Trophoblast cell (in vitro differentiated cells and primary cell): ENCODE measurements at regions not wholly inside any gene's neighbourhood (a gene's known extent, or its start where the extent isn't known, plus 50 kb on each side); places are given as distances from the start of the nearest gene placed in this dataset.

Source experiments
- DNase-seq, 2 donors: peaks; one replicate each; pipeline ENCODE4 v3.0.0-alpha.2; 2016
- H2AFZ ChIP-seq: 2 replicates; pipeline ENCODE4 v1.6.1; 2013; ENCODE audit warnings: low read length, moderate library complexity, mild to moderate bottlenecking; ENCODE audit not compliant: insufficient read depth, poor library complexity
- H2AK5ac ChIP-seq: 2 replicates; pipeline ENCODE4 v1.6.1; 2013; ENCODE audit warnings: mild to moderate bottlenecking, low read length
- H2BK120ac ChIP-seq: 2 replicates; pipeline ENCODE4 v1.6.1; 2013; ENCODE audit warnings: low read length, mild to moderate bottlenecking, moderate library complexity; ENCODE audit not compliant: insufficient read depth, poor library complexity
- H2BK12ac ChIP-seq: 2 replicates; pipeline ENCODE4 v1.6.1; 2013; ENCODE audit warnings: mild to moderate bottlenecking, low read length, moderate library complexity
- H2BK5ac ChIP-seq: 2 replicates; pipeline ENCODE4 v1.6.1; 2013; ENCODE audit warnings: low read length, low read depth, moderate library complexity, mild to moderate bottlenecking; ENCODE audit not compliant: poor library complexity
- H3K14ac ChIP-seq: 2 replicates; pipeline ENCODE4 v1.6.1; 2013; ENCODE audit warnings: mild to moderate bottlenecking, low read length
- H3K18ac ChIP-seq: 2 replicates; pipeline ENCODE4 v1.6.1; 2013; ENCODE audit warnings: mild to moderate bottlenecking, low read length
- H3K23ac ChIP-seq: 2 replicates; pipeline ENCODE4 v1.6.1; 2013; ENCODE audit warnings: low read length
- H3K27ac ChIP-seq: 2 replicates; pipeline ENCODE4 v1.5.1; 2013; ENCODE audit warnings: low read depth, mild to moderate bottlenecking, inconsistent platforms, low read length, moderate library complexity
- H3K27me3 ChIP-seq: 2 replicates; pipeline ENCODE4 v1.6.1; 2013; ENCODE audit warnings: inconsistent platforms, mild to moderate bottlenecking, low read length, moderate library complexity; ENCODE audit not compliant: insufficient read depth
- H3K36me3 ChIP-seq, 2 experiments: 1 replicate in 1 of 2; 2 replicates in 1 of 2; pipeline ENCODE4 v1.6.1; 2013; ENCODE audit warnings: low read length in 2 of 2, mild to moderate bottlenecking in 2 of 2, moderate library complexity in 1 of 2; ENCODE audit not compliant: insufficient read depth in 2 of 2, control insufficient read depth in 1 of 2
- H3K4ac ChIP-seq: 2 replicates; pipeline ENCODE4 v1.6.1; 2013; ENCODE audit warnings: low read depth, mild to moderate bottlenecking, low read length, moderate library complexity
- H3K4me1 ChIP-seq, 2 experiments: 1 replicate in 1 of 2; 2 replicates in 1 of 2; pipeline ENCODE4 v1.6.1; 2013; ENCODE audit warnings: low read length in 2 of 2, mild to moderate bottlenecking in 2 of 2, moderate library complexity in 1 of 2; ENCODE audit not compliant: insufficient read depth in 2 of 2, control insufficient read depth in 1 of 2
- H3K4me2 ChIP-seq: 2 replicates; pipeline ENCODE4 v1.6.1; 2013; ENCODE audit warnings: inconsistent platforms, mild to moderate bottlenecking, low read length, moderate library complexity
- H3K4me3 ChIP-seq: 2 replicates; pipeline ENCODE4 v1.5.1; 2013; ENCODE audit warnings: mild to moderate bottlenecking, low read depth, low read length, inconsistent platforms
- H3K79me1 ChIP-seq: one replicate; pipeline ENCODE4 v1.6.1; 2013; ENCODE audit warnings: low read length
- H3K79me2 ChIP-seq: 2 replicates; pipeline ENCODE4 v1.6.1; 2013; ENCODE audit warnings: low read length, mild to moderate bottlenecking; ENCODE audit not compliant: control insufficient read depth, insufficient read depth, poor library complexity
- H3K9ac ChIP-seq: 2 replicates; pipeline ENCODE4 v1.6.1; 2013; ENCODE audit warnings: mild to moderate bottlenecking, low read length
- H3K9me3 ChIP-seq: 2 replicates; pipeline ENCODE4 v1.6.1; 2013; ENCODE audit warnings: low read depth, mild to moderate bottlenecking, control low read depth, inconsistent platforms, low read length; ENCODE audit not compliant: insufficient read depth
- H4K12ac ChIP-seq: 2 replicates; pipeline ENCODE4 v1.6.1; 2013; ENCODE audit warnings: low read depth, mild to moderate bottlenecking, low read length, moderate library complexity
- H4K8ac ChIP-seq: 2 replicates; pipeline ENCODE4 v1.6.1; 2013; ENCODE audit warnings: low read depth, mild to moderate bottlenecking, low read length, moderate library complexity
- H4K91ac ChIP-seq: one replicate; pipeline ENCODE4 v1.6.1; 2013; ENCODE audit warnings: low read depth, mild to moderate bottlenecking, low read length, moderate library complexity
- WGBS: extraction: QIAGEN DNeasy Blood & Tissue Kit; methylation state at CpG from one replicate; pipeline ENCODE4 v1.1.7; 2013; ENCODE audit warnings: missing lambda C conversion rate; ENCODE audit not compliant: insufficient read length, insufficient coverage; ENCODE audit errors: extremely low coverage; 5-methylcytosine and 5-hydroxymethylcytosine counted together

- no peak overlapping the region for H2BK120ac ChIP-seq
- no peak overlapping the region for H3K9ac ChIP-seq
- H3K4me3 ChIP-seq: no peak overlapping the region
- no peak overlapping the region for H2AFZ ChIP-seq
- no peak overlapping the region for H4K91ac ChIP-seq
- H3K27me3 ChIP-seq: no peaks in the 10 kb centered on the region
- H3K79me1 ChIP-seq: no peaks in the 10 kb centered on the region
- no peaks in the 10 kb centered on the region for H3K79me2 ChIP-seq
- H3K27ac ChIP-seq: no peak overlapping the region
- no peak overlapping the region for H3K23ac ChIP-seq
- no peaks in the 10 kb centered on the region for H3K36me3 ChIP-seq
- no peak overlapping the region for H2AK5ac ChIP-seq
- no peaks in the 10 kb centered on the region for H3K4me1 ChIP-seq
- no peak overlapping the region for H4K12ac ChIP-seq
- DNase-seq: no peak
- WGBS: no CpG with 5 or more reads among the region's 2 CpGs
- H3K18ac ChIP-seq: no peak overlapping the region
- H2BK5ac ChIP-seq: no peak overlapping the region
- peaks cover 2% of the 10 kb centered on the region for H3K9me3 ChIP-seq
- H3K14ac ChIP-seq: no peak overlapping the region
- H4K8ac ChIP-seq: no peak overlapping the region
- no peak overlapping the region for H3K4ac ChIP-seq
- no peak overlapping the region for H2BK12ac ChIP-seq
- H3K4me2 ChIP-seq: no peak overlapping the region
Observed at GRCh38 chr4:36587909-36588472, 306.6 kb downstream of the DTHD1 start.

- no peaks in the 10 kb centered on the region for H3K4me1 ChIP-seq
- DNase-seq: no peak
- H2AK5ac ChIP-seq: no peak overlapping the region
- H4K8ac ChIP-seq: no peak overlapping the region
- no peak overlapping the region for H4K12ac ChIP-seq
- H2BK5ac ChIP-seq: no peak overlapping the region
- H2BK12ac ChIP-seq: no peak overlapping the region
- peaks cover 2% of the 10 kb centered on the region for H3K9me3 ChIP-seq
- H3K4me2 ChIP-seq: no peak overlapping the region
- H3K79me2 ChIP-seq: no peaks in the 10 kb centered on the region
- H3K9ac ChIP-seq: no peak overlapping the region
- H3K4ac ChIP-seq: no peak overlapping the region
- no peak overlapping the region for H3K27ac ChIP-seq
- H3K79me1 ChIP-seq: no peaks in the 10 kb centered on the region
- H3K23ac ChIP-seq: no peak overlapping the region
- no peak overlapping the region for H3K14ac ChIP-seq
- H2AFZ ChIP-seq: no peak overlapping the region
- no peak overlapping the region for H3K4me3 ChIP-seq
- H3K36me3 ChIP-seq: no peaks in the 10 kb centered on the region
- no peak overlapping the region for H3K18ac ChIP-seq
- H3K27me3 ChIP-seq: no peaks in the 10 kb centered on the region
- no peak overlapping the region for H2BK120ac ChIP-seq
- H4K91ac ChIP-seq: no peak overlapping the region
Observed at GRCh38 chr4:36590343-36590742, 308.9 kb downstream of the DTHD1 start.

GRCh38 chr4:36601864-36602495 lies 320.6 kb downstream of the DTHD1 start:
- H3K4me3 ChIP-seq: no peak overlapping the region
- H3K4me2 ChIP-seq: no peak overlapping the region
- no peak overlapping the region for H3K9ac ChIP-seq
- H3K79me2 ChIP-seq: no peaks in the 10 kb centered on the region
- H3K4ac ChIP-seq: no peak overlapping the region
- no peaks in the 10 kb centered on the region for H3K9me3 ChIP-seq
- no peaks in the 10 kb centered on the region for H3K79me1 ChIP-seq
- H3K18ac ChIP-seq: no peak overlapping the region
- no peak overlapping the region for H2BK12ac ChIP-seq
- no peak overlapping the region for H2AK5ac ChIP-seq
- no peak overlapping the region for H4K12ac ChIP-seq
- no peaks in the 10 kb centered on the region for H3K4me1 ChIP-seq
- WGBS: no CpG with 5 or more reads among the region's 3 CpGs
- H3K27ac ChIP-seq: no peak overlapping the region
- no peak overlapping the region for H4K8ac ChIP-seq
- no peak for DNase-seq
- no peak overlapping the region for H2AFZ ChIP-seq
- H4K91ac ChIP-seq: no peak overlapping the region
- no peak overlapping the region for H3K14ac ChIP-seq
- no peak overlapping the region for H3K23ac ChIP-seq
- H2BK120ac ChIP-seq: no peak overlapping the region
- H2BK5ac ChIP-seq: no peak overlapping the region
- no peaks in the 10 kb centered on the region for H3K27me3 ChIP-seq
- H3K36me3 ChIP-seq: no peaks in the 10 kb centered on the region

- no peak overlapping the region for H4K12ac ChIP-seq
- H3K4me2 ChIP-seq: no peak overlapping the region
- H3K4me3 ChIP-seq: no peak overlapping the region
- no peaks in the 10 kb centered on the region for H3K79me2 ChIP-seq
- no CpG with 5 or more reads among the region's 1 CpG for WGBS
- H3K79me1 ChIP-seq: no peaks in the 10 kb centered on the region
- no peaks in the 10 kb centered on the region for H3K4me1 ChIP-seq
- H3K9ac ChIP-seq: no peak overlapping the region
- no peak overlapping the region for H4K91ac ChIP-seq
- no peak overlapping the region for H3K14ac ChIP-seq
- H2BK5ac ChIP-seq: no peak overlapping the region
- H3K27me3 ChIP-seq: no peaks in the 10 kb centered on the region
- H3K27ac ChIP-seq: no peak overlapping the region
- H3K9me3 ChIP-seq: no peaks in the 10 kb centered on the region
- no peak for DNase-seq
- no peak overlapping the region for H2AK5ac ChIP-seq
- no peak overlapping the region for H4K8ac ChIP-seq
- no peak overlapping the region for H2BK120ac ChIP-seq
- H3K36me3 ChIP-seq: no peaks in the 10 kb centered on the region
- H3K4ac ChIP-seq: no peak overlapping the region
- no peak overlapping the region for H2AFZ ChIP-seq
- no peak overlapping the region for H3K18ac ChIP-seq
- H2BK12ac ChIP-seq: no peak overlapping the region
- no peak overlapping the region for H3K23ac ChIP-seq
Observed at GRCh38 chr4:36609661-36610060, 328.2 kb downstream of the DTHD1 start.
